HepG2 (cell line): ENCODE measurements at regions not wholly inside any gene's neighbourhood (a gene's known extent, or its start where the extent isn't known, plus 50 kb on each side); places are given as distances from the start of the nearest gene placed in this dataset.

Experiments
- ATAC-seq: fragments of 200-7000 bp; cut with Tn5 transposase; 3 replicates; pipeline ENCODE4 v1.9.1; 2020; ENCODE audit warnings: mild to moderate bottlenecking, moderate library complexity
- BruUV-seq: library from RNA; stranded (reverse); fragments of 400-500 nt; replicated peaks from 2 replicates; lab custom pipeline; 2021; lab: Mats Ljungman, UMichigan
- CTCF ChIA-PET: fragments of 300-600 bp; formaldehyde crosslinking; extraction: SDS; loops from one replicate; lab custom pipeline; 2021; ENCODE audit warnings: low total read pairs, inconsistent platforms, low intra/inter-chr PET ratio; lab: Yijun Ruan, JAX
- POLR2A ChIA-PET: fragments of 350-600 bp; sonication (Branson Sonifier 250); formaldehyde crosslinking; loops from one replicate; lab custom pipeline; 2020; ENCODE audit warnings: antibody characterized with exemption, inconsistent platforms; lab: Yijun Ruan, JAX
- DNase-seq: peaks from one replicate; pipeline ENCODE4 v3.0.0-alpha.2; 2015; ENCODE audit warnings: low spot score
- FAIRE-seq: peaks from 3 replicates; lab custom pipeline; 2011; peaks lifted over from hg19 to GRCh38; lab: Jason Lieb, UNC
- H2AFZ ChIP-seq: one replicate; pipeline ENCODE4 v1.6.1; 2011; ENCODE audit warnings: low read length, inconsistent platforms
- H3K27ac ChIP-seq: fragments of 300-600 bp; 3 replicates; pipeline ENCODE4 v1.8.0; 2011; ENCODE audit warnings: mixed run types, mild to moderate bottlenecking, mixed read lengths, low read length, inconsistent platforms; ENCODE audit not compliant: insufficient read depth; ENCODE audit errors: extremely low read length
- H3K27me3 ChIP-seq, 2 experiments: fragments of 200-600 bp in 1 of 2; 2 replicates in 1 of 2; 3 replicates in 1 of 2; pipeline versions ENCODE4 v1.6.0 to v1.8.0; 2011; ENCODE audit warnings: low read length in 2 of 2, mild to moderate bottlenecking in 2 of 2, moderate library complexity in 2 of 2, inconsistent platforms in 1 of 2; ENCODE audit not compliant: insufficient read depth in 2 of 2, control insufficient read depth in 1 of 2
- H3K36me3 ChIP-seq, 2 experiments: fragments of 200-600 bp in 1 of 2; replicated peaks in 1 of 2; 2 replicates in 1 of 2; 3 replicates in 1 of 2; pipeline versions ENCODE4 v1.5.1 to v1.8.0; 2011; ENCODE audit warnings: low read length in 2 of 2, inconsistent platforms in 1 of 2; ENCODE audit not compliant: insufficient read depth in 2 of 2, control insufficient read depth in 1 of 2
- H3K4me1 ChIP-seq: 2 replicates; pipeline ENCODE4 v1.5.1; 2012; ENCODE audit warnings: low read length, inconsistent platforms; ENCODE audit not compliant: insufficient read depth
- H3K4me2 ChIP-seq: 2 replicates; pipeline ENCODE4 v1.6.0; 2011; ENCODE audit warnings: low read depth, low read length, inconsistent platforms
- H3K4me3 ChIP-seq, 3 experiments: fragments of 200-600 bp in 1 of 3; sonication (generic), shearing (Covaris generic) in 1 of 3; replicated peaks in 1 of 3; 2 replicates each; pipeline ENCODE4 v1.5.1; 2011 to 2016; ENCODE audit warnings: low read length in 3 of 3, inconsistent platforms in 2 of 3, low read depth in 2 of 3, mild to moderate bottlenecking in 2 of 3, control low read depth in 1 of 3, mixed read lengths in 1 of 3; ENCODE audit not compliant: insufficient read depth in 1 of 3
- H3K79me2 ChIP-seq: one replicate; pipeline ENCODE4 v1.6.1; 2011; ENCODE audit warnings: low read length, inconsistent platforms; ENCODE audit not compliant: insufficient read depth
- H3K9ac ChIP-seq: 2 replicates; pipeline ENCODE4 v1.6.0; 2011; ENCODE audit warnings: mild to moderate bottlenecking, low read depth, low read length, inconsistent platforms; ENCODE audit not compliant: insufficient read depth
- H3K9me3 ChIP-seq: 2 replicates; pipeline ENCODE4 v1.5.1; 2012; ENCODE audit warnings: mild to moderate bottlenecking, low read length
- H4K20me1 ChIP-seq: 2 replicates; pipeline ENCODE4 v1.6.0; 2011; ENCODE audit warnings: inconsistent platforms, mild to moderate bottlenecking, low read length, moderate library complexity; ENCODE audit not compliant: insufficient read depth
- CHD2 ChIP-seq: IDR thresholded peaks from 2 replicates; pipeline ENCODE4 v1.6.1; 2011; ENCODE audit warnings: low read depth, low read length, improper control_type of control experiment
- DPF2 ChIP-seq: sonication (generic); formaldehyde crosslinking; IDR thresholded peaks from 2 replicates; pipeline ENCODE4 v1.4.0; 2020; ENCODE audit warnings: mild to moderate bottlenecking, low read depth, missing genetic modification reagents, borderline replicate concordance
- ETS1 ChIP-seq: sonication (generic); formaldehyde crosslinking; IDR thresholded peaks from 2 replicates; pipeline ENCODE4 v1.4.0; 2020; ENCODE audit warnings: missing genetic modification reagents
- MLX ChIP-seq: IDR thresholded peaks from 2 replicates; pipeline ENCODE4 v1.6.1; 2016
- SUZ12 ChIP-seq: fragments of 150-350 bp; IDR thresholded peaks from 2 replicates; pipeline ENCODE4 v1.6.1; 2014; ENCODE audit warnings: low read depth, low read length
- TOPORS ChIP-seq: sonication (generic); formaldehyde crosslinking; IDR thresholded peaks from 2 replicates; pipeline ENCODE4 v1.8.0; 2023; ENCODE audit warnings: mild to moderate bottlenecking, missing genetic modification reagents
- ZBTB7B ChIP-seq: sonication (generic); formaldehyde crosslinking; IDR thresholded peaks from 2 replicates; pipeline ENCODE4 v1.4.0; 2020; ENCODE audit warnings: missing genetic modification reagents
- ZNF441 ChIP-seq: sonication (generic); formaldehyde crosslinking; IDR thresholded peaks from 2 replicates; pipeline ENCODE4 v1.7.0; 2021; ENCODE audit warnings: missing genetic modification reagents, borderline replicate concordance
- ZNF513 ChIP-seq: sonication (generic); formaldehyde crosslinking; conservative IDR thresholded peaks from 2 replicates; pipeline ENCODE4 v1.5.0; 2020; ENCODE audit warnings: missing genetic modification reagents
- ZNF598 ChIP-seq: sonication (generic); formaldehyde crosslinking; IDR thresholded peaks from 2 replicates; pipeline ENCODE4 v1.5.1; 2020; ENCODE audit warnings: mild to moderate bottlenecking, missing genetic modification reagents, borderline replicate concordance
- ZNF639 ChIP-seq: conservative IDR thresholded peaks from 2 replicates; pipeline ENCODE4 v1.6.1; 2018; ENCODE audit warnings: missing genetic modification reagents
- ZNF788 ChIP-seq: sonication (generic); formaldehyde crosslinking; IDR thresholded peaks from 2 replicates; pipeline ENCODE4 v1.5.0; 2020; ENCODE audit warnings: mild to moderate bottlenecking, missing genetic modification reagents, borderline replicate concordance
- WGBS: methylation state at CpG from one replicate; pipeline ENCODE4 v1.1.6; 2017; ENCODE audit warnings: low lambda C conversion rate; 5-methylcytosine and 5-hydroxymethylcytosine counted together
- in situ Hi-C: cut with HindIII; loops from 2 replicates; pipeline ENCODE4 v1.10.0; 2017; ENCODE audit warnings: low pct_unique_long_range_greater_than_20kb; ENCODE audit not compliant: extremely low pct_ligation_motif_present
- intact Hi-C: fragments of 100-400 bp; cut with micrococcal nuclease; formaldehyde crosslinking; loops from one replicate; pipeline ENCODE4 v1.10.0; 2022; ENCODE audit not compliant: unreplicated experiment
- TF ChIP-seq, protein P1 (sequence below): sonication (generic); formaldehyde crosslinking; IDR thresholded peaks from 2 replicates; pipeline ENCODE4 v1.8.0; 2022; ENCODE audit warnings: missing genetic modification reagents, mild to moderate bottlenecking, moderate library complexity, borderline replicate concordance

DNA sequence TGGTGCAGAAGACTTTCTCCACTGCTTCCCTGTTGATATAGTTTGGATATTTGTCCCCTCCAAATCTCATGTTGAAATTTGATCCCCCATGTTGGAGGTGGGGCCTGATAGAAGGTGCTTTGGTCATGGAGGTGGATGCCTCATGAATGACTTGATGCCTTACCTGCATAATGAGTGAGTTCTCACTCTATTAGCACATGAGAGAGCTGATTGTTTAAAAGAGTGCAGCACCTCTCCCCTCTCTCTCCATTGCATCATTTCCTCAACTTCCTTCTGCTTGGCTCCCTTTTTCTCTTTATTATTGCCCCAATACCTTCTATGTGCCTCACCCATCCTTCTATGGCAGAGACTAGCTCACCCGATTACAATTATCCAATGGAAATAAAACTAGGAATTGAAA is 90.8 kb upstream of the COX10 start (continued):
- TF ChIP-seq, protein P1, sequence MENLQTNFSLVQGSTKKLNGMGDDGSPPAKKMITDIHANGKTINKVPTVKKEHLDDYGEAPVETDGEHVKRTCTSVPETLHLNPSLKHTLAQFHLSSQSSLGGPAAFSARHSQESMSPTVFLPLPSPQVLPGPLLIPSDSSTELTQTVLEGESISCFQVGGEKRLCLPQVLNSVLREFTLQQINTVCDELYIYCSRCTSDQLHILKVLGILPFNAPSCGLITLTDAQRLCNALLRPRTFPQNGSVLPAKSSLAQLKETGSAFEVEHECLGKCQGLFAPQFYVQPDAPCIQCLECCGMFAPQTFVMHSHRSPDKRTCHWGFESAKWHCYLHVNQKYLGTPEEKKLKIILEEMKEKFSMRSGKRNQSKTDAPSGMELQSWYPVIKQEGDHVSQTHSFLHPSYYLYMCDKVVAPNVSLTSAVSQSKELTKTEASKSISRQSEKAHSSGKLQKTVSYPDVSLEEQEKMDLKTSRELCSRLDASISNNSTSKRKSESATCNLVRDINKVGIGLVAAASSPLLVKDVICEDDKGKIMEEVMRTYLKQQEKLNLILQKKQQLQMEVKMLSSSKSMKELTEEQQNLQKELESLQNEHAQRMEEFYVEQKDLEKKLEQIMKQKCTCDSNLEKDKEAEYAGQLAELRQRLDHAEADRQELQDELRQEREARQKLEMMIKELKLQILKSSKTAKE (CRISPR knock-in tag), result no peak
- TF ChIP-seq ZNF513 (CRISPR knock-in tag) (no peak), MLX (CRISPR knock-in tag) (no peak), ZBTB7B (no peak)

- in situ Hi-C loops (no loop called here), intact Hi-C loops (no loop called here)
- H3K4me2 ChIP-seq, result no peak overlapping the region
- POLR2A ChIA-PET, result interaction anchor here (0.9 kb wide), 1 partner anchor 81 kb away, joined by 3 read pairs; no protein-coding TSS in a partner anchor
- H3K4me3 ChIP-seq, result no peak overlapping the region
- no TSS peak for BruUV-seq
- CTCF ChIA-PET, result no interaction called here
- no peaks in the 10 kb centered on the region for H3K4me1 ChIP-seq
- no peak overlapping the region for H3K27ac ChIP-seq
- ATAC-seq (no peak), FAIRE-seq (no peak), DNase-seq (no peak)
- no peak overlapping the region for H2AFZ ChIP-seq
- H4K20me1 ChIP-seq, result no peaks in the 10 kb centered on the region
- no peak overlapping the region for H3K9ac ChIP-seq
- no peaks in the 10 kb centered on the region for H3K79me2 ChIP-seq
- 61% methylated on average over 3 of the region's 3 CpGs for WGBS
- H3K36me3 ChIP-seq, result no peaks in the 10 kb centered on the region
- H3K9me3 ChIP-seq, result no peaks in the 10 kb centered on the region
- no peaks in the 10 kb centered on the region for H3K27me3 ChIP-seq
- TF ChIP-seq ZNF639, result no peak
- no peak for TF ChIP-seq SUZ12
- no peak for TF ChIP-seq TOPORS (CRISPR knock-in tag)
- TF ChIP-seq ZNF788 (CRISPR knock-in tag), result no peak
- TF ChIP-seq DPF2, result no peak
- no peak for TF ChIP-seq CHD2
- no peak for TF ChIP-seq ZNF598
- TF ChIP-seq ETS1 (CRISPR knock-in tag), result no peak
- no peak for TF ChIP-seq ZNF441
Measured at GRCh38 chr17:13981881-13982280, 87.4 kb upstream of the COX10 start.
